Esophagus muscularis mucosa (tissue), 4 donors: ENCODE measurements at regions not wholly inside any gene's neighbourhood (a gene's known extent, or its start where the extent isn't known, plus 50 kb on each side); places are given as distances from the start of the nearest gene placed in this dataset.

Experiments
- EP300 ChIP-seq: sonication (generic); formaldehyde crosslinking; IDR thresholded peaks from one replicate; pipeline ENCODE4 v1.6.1; 2017; ENCODE audit warnings: antibody characterized with exemption
- POLR2A ChIP-seq: fragments of 450-650 bp; IDR thresholded peaks from one replicate; pipeline ENCODE4 v1.6.1; 2017; ENCODE audit warnings: antibody characterized with exemption, moderate library complexity, mild to moderate bottlenecking, low read depth
- POLR2AphosphoS5 ChIP-seq, 2 donors: sonication (generic); formaldehyde crosslinking; IDR thresholded peaks; one replicate each; pipeline ENCODE4 v1.6.1; 2017; ENCODE audit warnings: antibody characterized with exemption in 2 of 2
- TF ChIP-seq, protein P1 (sequence below), 3 experiments: fragments of 200-600 bp in 2 of 3; fragments of 450-650 bp in 1 of 3; sonication (generic) in 2 of 3; IDR thresholded peaks; one replicate each; pipeline ENCODE4 v1.5.1; 2017 to 2019; ENCODE audit warnings: antibody characterized with exemption in 3 of 3, mild to moderate bottlenecking in 2 of 3, moderate library complexity in 1 of 3

DNA sequence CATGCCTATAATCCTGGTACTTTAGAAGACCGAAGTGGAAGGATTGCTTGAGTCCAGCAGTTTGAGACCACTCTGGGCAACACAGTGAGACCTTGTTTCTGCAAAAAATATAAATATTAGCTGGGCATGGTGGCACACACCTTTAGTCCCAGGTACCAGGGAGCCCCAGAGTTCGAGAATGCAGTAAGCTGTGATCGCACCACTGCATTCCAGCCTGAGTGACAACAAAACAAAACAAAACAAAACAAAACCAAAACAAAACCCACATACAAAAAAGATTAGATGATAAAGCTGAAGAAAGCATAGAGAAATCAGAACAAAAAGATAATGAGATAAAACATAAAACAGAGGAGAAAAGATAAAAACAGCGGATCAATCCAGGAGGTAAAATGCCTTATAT is 62.1 kb downstream of the TCF20 start:
- TF ChIP-seq EP300 (no peak), POLR2AphosphoS5 (IDR thresholded peaks at IDR 0.05) (no peak), POLR2A (no peak)
- TF ChIP-seq, protein P1, sequence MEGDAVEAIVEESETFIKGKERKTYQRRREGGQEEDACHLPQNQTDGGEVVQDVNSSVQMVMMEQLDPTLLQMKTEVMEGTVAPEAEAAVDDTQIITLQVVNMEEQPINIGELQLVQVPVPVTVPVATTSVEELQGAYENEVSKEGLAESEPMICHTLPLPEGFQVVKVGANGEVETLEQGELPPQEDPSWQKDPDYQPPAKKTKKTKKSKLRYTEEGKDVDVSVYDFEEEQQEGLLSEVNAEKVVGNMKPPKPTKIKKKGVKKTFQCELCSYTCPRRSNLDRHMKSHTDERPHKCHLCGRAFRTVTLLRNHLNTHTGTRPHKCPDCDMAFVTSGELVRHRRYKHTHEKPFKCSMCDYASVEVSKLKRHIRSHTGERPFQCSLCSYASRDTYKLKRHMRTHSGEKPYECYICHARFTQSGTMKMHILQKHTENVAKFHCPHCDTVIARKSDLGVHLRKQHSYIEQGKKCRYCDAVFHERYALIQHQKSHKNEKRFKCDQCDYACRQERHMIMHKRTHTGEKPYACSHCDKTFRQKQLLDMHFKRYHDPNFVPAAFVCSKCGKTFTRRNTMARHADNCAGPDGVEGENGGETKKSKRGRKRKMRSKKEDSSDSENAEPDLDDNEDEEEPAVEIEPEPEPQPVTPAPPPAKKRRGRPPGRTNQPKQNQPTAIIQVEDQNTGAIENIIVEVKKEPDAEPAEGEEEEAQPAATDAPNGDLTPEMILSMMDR (IDR thresholded peaks at IDR 0.05), result no peak
